ENCODE measurements at regions not wholly inside any gene's neighbourhood (a gene's known extent, or its start where the extent isn't known, plus 50 kb on each side); places are given as distances from the start of the nearest gene placed in this dataset.

- DNase-seq (ENCODE audit: insufficient read length, low spot score) (no peak), FAIRE-seq (no peak)
- TF ChIP-seq CTCF (IDR thresholded peaks at IDR 0.05; ENCODE audit: insufficient read depth, missing control alignments), result no peak
Observed at GRCh38 chr3:124632566-124633140, 97.6 kb upstream of the UMPS start.

- no peak for TF ChIP-seq CTCF (IDR thresholded peaks at IDR 0.05; ENCODE audit: insufficient read depth, missing control alignments)
- DNase-seq (ENCODE audit: insufficient read length, low spot score), result no peak
- FAIRE-seq, result no peak
Observed at GRCh38 chr3:124633524-124633923, 96.7 kb upstream of the UMPS start.

- TF ChIP-seq CTCF (IDR thresholded peaks at IDR 0.05; ENCODE audit: insufficient read depth, missing control alignments), result no peak
- DNase-seq (ENCODE audit: insufficient read length, low spot score) (no peak), FAIRE-seq (no peak)
Observed at GRCh38 chr3:124634210-124635168, 95.8 kb upstream of the UMPS start.

- FAIRE-seq (no peak), DNase-seq (ENCODE audit: insufficient read length, low spot score) (no peak)
- TF ChIP-seq CTCF (IDR thresholded peaks at IDR 0.05; ENCODE audit: insufficient read depth, missing control alignments), result no peak
Observed at GRCh38 chr3:124635169-124635539, 95.1 kb upstream of the UMPS start.

- no peak for DNase-seq (ENCODE audit: insufficient read length, low spot score)
- TF ChIP-seq CTCF (IDR thresholded peaks at IDR 0.05; ENCODE audit: insufficient read depth, missing control alignments), result no peak
- no peak for FAIRE-seq
Observed at GRCh38 chr3:124636101-124636862, 94.0 kb upstream of the UMPS start.

GRCh38 chr3:124636863-124637296 is 93.4 kb upstream of the UMPS start:
- DNase-seq (ENCODE audit: insufficient read length, low spot score) (no peak), FAIRE-seq (no peak)
- TF ChIP-seq CTCF (IDR thresholded peaks at IDR 0.05; ENCODE audit: insufficient read depth, missing control alignments), result no peak

Measured in D721Med (cell line).